PC-3 (cell line): ENCODE measurements at regions not wholly inside any gene's neighbourhood (a gene's known extent, or its start where the extent isn't known, plus 50 kb on each side); places are given as distances from the start of the nearest gene placed in this dataset.

Experiments
- EZH2 ChIP-seq: fragments of 300-600 bp; sonication (generic); IDR thresholded peaks from one replicate; pipeline ENCODE4 v1.6.1; 2017; ENCODE audit warnings: antibody characterized with exemption, mild to moderate bottlenecking, low read length; ENCODE audit not compliant: unreplicated experiment
- TF ChIP-seq, protein P1 (sequence below): fragments of 300-600 bp; sonication (generic); conservative IDR thresholded peaks from 2 replicates; pipeline ENCODE4 v1.5.1; 2017; ENCODE audit warnings: antibody characterized with exemption, low read depth, mild to moderate bottlenecking, low read length

DNA sequence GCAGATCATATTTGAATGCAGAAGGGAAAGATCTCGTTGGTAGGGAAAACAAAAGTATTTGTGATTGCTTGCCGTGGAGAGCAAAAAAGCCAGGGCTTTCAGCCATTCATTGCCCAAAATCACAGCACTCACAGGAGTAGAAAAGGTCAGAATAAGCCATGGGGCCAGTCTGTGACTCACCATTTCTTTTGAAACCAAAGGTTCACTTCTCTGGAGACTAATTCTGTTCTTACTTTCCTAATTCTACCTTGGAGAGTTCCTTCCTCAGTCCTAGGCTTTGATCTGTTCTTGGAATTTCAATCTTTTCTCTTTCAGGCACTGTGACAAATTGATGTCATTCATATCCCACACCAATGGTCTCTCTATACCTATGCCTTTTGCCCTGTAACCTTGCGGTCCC is 54.1 kb upstream of the FAM180A start:
- TF ChIP-seq, protein P1, sequence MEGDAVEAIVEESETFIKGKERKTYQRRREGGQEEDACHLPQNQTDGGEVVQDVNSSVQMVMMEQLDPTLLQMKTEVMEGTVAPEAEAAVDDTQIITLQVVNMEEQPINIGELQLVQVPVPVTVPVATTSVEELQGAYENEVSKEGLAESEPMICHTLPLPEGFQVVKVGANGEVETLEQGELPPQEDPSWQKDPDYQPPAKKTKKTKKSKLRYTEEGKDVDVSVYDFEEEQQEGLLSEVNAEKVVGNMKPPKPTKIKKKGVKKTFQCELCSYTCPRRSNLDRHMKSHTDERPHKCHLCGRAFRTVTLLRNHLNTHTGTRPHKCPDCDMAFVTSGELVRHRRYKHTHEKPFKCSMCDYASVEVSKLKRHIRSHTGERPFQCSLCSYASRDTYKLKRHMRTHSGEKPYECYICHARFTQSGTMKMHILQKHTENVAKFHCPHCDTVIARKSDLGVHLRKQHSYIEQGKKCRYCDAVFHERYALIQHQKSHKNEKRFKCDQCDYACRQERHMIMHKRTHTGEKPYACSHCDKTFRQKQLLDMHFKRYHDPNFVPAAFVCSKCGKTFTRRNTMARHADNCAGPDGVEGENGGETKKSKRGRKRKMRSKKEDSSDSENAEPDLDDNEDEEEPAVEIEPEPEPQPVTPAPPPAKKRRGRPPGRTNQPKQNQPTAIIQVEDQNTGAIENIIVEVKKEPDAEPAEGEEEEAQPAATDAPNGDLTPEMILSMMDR, result no peak
- TF ChIP-seq EZH2, result no peak
